Stimulated activated effector memory CD8-positive, alpha-beta T cell treated with anti-CD3 and anti-CD28 coated beads, Interleukin-12 subunit alpha, Interleukin-12 subunit beta, amount 100 ng/mL, for 72 hours (primary cell): ENCODE measurements at regions not wholly inside any gene's neighbourhood (a gene's known extent, or its start where the extent isn't known, plus 50 kb on each side); places are given as distances from the start of the nearest gene placed in this dataset.
"Not testable (repeated sequence)": the region's sequence is repeated elsewhere in the genome, so short reads cannot be mapped to it uniquely, and the experiment has no call there.

Source experiments
- ATAC-seq: fragments of 150-1000 bp; cut with Tn5 transposase; 2 replicates; pipeline ENCODE4 v1.10.0; 2021
- DNase-seq, 2 donors: peaks; one replicate each; pipeline ENCODE4 v3.0.0; 2021 to 2022; ENCODE audit warnings: low spot score in 2 of 2
- H3K27ac Mint-ChIP-seq: one replicate; pipeline ENCODE4 v1.8.0; 2022; ENCODE audit warnings: mild to moderate bottlenecking, mixed read lengths
- H3K36me3 Mint-ChIP-seq: one replicate; pipeline ENCODE4 v1.8.0; 2022; ENCODE audit warnings: mild to moderate bottlenecking, mixed read lengths
- H3K4me1 Mint-ChIP-seq: one replicate; pipeline ENCODE4 v1.8.0; 2022; ENCODE audit warnings: mixed read lengths
- H3K4me3 Mint-ChIP-seq: one replicate; pipeline ENCODE4 v1.8.0; 2022; ENCODE audit warnings: mild to moderate bottlenecking, mixed read lengths
- H3K9me3 Mint-ChIP-seq: one replicate; pipeline ENCODE4 v1.8.0; 2022; ENCODE audit warnings: mixed read lengths

- no peaks in the 10 kb centered on the region for H3K9me3 Mint-ChIP-seq
- H3K4me3 Mint-ChIP-seq, result no peak overlapping the region
- no peak overlapping the region for H3K27ac Mint-ChIP-seq
- ATAC-seq (no peak), DNase-seq (no peak)
- no peaks in the 10 kb centered on the region for H3K36me3 Mint-ChIP-seq
- peaks cover 10% of the 10 kb centered on the region for H3K4me1 Mint-ChIP-seq
Observed at GRCh38 chr4:10877076-10877475, 192.5 kb upstream of the CLNK start.

GRCh38 chr4:10875144-10875799 lies 190.7 kb upstream of the CLNK start:
- ATAC-seq (no peak), DNase-seq (no peak)
- H3K36me3 Mint-ChIP-seq, result no peaks in the 10 kb centered on the region
- no peaks in the 10 kb centered on the region for H3K9me3 Mint-ChIP-seq
- H3K27ac Mint-ChIP-seq, result no peak overlapping the region
- peaks cover 7% of the 10 kb centered on the region for H3K4me1 Mint-ChIP-seq
- no peak overlapping the region for H3K4me3 Mint-ChIP-seq

GRCh38 chr4:10873809-10874208 lies 189.2 kb upstream of the CLNK start:
- no peaks in the 10 kb centered on the region for H3K4me1 Mint-ChIP-seq
- ATAC-seq (no peak), DNase-seq (no peak)
- H3K4me3 Mint-ChIP-seq, result no peak overlapping the region
- H3K36me3 Mint-ChIP-seq, result no peaks in the 10 kb centered on the region
- H3K9me3 Mint-ChIP-seq, result no peaks in the 10 kb centered on the region
- no peak overlapping the region for H3K27ac Mint-ChIP-seq

GRCh38 chr4:10872833-10873517 lies 188.4 kb upstream of the CLNK start:
- Mint-ChIP-seq H3K4me1 (no peaks in the 10 kb centered on the region), H3K9me3 (no peaks in the 10 kb centered on the region), H3K36me3 (no peaks in the 10 kb centered on the region), H3K4me3 (no peak overlapping the region), H3K27ac (no peak overlapping the region)
- ATAC-seq, result no peak
- DNase-seq, result no peak

GRCh38 chr4:10866666-10867065 lies 182.1 kb upstream of the CLNK start:
- no peak overlapping the region for H3K27ac Mint-ChIP-seq
- H3K9me3 Mint-ChIP-seq, result no peaks in the 10 kb centered on the region
- ATAC-seq, result no peak
- H3K4me1 Mint-ChIP-seq, result no peaks in the 10 kb centered on the region
- H3K4me3 Mint-ChIP-seq, result no peak overlapping the region
- no peak for DNase-seq
- no peaks in the 10 kb centered on the region for H3K36me3 Mint-ChIP-seq

- Mint-ChIP-seq H3K36me3 (no peaks in the 10 kb centered on the region), H3K4me1 (no peaks in the 10 kb centered on the region), H3K9me3 (peaks cover 9% of the 10 kb centered on the region), H3K4me3 (no peak overlapping the region), H3K27ac (no peak overlapping the region)
- ATAC-seq (no peak), DNase-seq (no peak)
Observed at GRCh38 chr4:10861036-10861435, 176.5 kb upstream of the CLNK start.

- no peak overlapping the region for H3K4me3 Mint-ChIP-seq
- ATAC-seq, result no peak
- H3K36me3 Mint-ChIP-seq, result no peaks in the 10 kb centered on the region
- no peak for DNase-seq
- H3K27ac Mint-ChIP-seq, result no peak overlapping the region
- H3K4me1 Mint-ChIP-seq, result peaks cover 9% of the 10 kb centered on the region
- peaks cover 9% of the 10 kb centered on the region for H3K9me3 Mint-ChIP-seq
Observed at GRCh38 chr4:10856271-10856782, 171.8 kb upstream of the CLNK start.

- H3K27ac Mint-ChIP-seq, result no peak overlapping the region
- ATAC-seq (no peak), DNase-seq (no peak)
- peaks cover 7% of the 10 kb centered on the region for H3K9me3 Mint-ChIP-seq
- H3K4me1 Mint-ChIP-seq, result peaks cover 9% of the 10 kb centered on the region
- no peaks in the 10 kb centered on the region for H3K36me3 Mint-ChIP-seq
- H3K4me3 Mint-ChIP-seq, result no peak overlapping the region
Observed at GRCh38 chr4:10853196-10853595, 168.6 kb upstream of the CLNK start.

- no peaks in the 10 kb centered on the region for H3K9me3 Mint-ChIP-seq
- no peaks in the 10 kb centered on the region for H3K36me3 Mint-ChIP-seq
- no peak overlapping the region for H3K4me3 Mint-ChIP-seq
- H3K27ac Mint-ChIP-seq, result no peak overlapping the region
- ATAC-seq, result peak; percentile 84
- no peaks in the 10 kb centered on the region for H3K4me1 Mint-ChIP-seq
- DNase-seq, result no peak
Observed at GRCh38 chr4:10841697-10842096, 157.1 kb upstream of the CLNK start.

- no peak overlapping the region for H3K27ac Mint-ChIP-seq
- H3K9me3 Mint-ChIP-seq, result no peaks in the 10 kb centered on the region
- no peak overlapping the region for H3K4me3 Mint-ChIP-seq
- H3K36me3 Mint-ChIP-seq, result no peaks in the 10 kb centered on the region
- no peaks in the 10 kb centered on the region for H3K4me1 Mint-ChIP-seq
- DNase-seq (no peak), ATAC-seq (no peak)
Observed at GRCh38 chr4:10837151-10837550, 152.6 kb upstream of the CLNK start.

- no peaks in the 10 kb centered on the region for H3K36me3 Mint-ChIP-seq
- no peak overlapping the region for H3K4me3 Mint-ChIP-seq
- no peaks in the 10 kb centered on the region for H3K4me1 Mint-ChIP-seq
- no peak overlapping the region for H3K27ac Mint-ChIP-seq
- ATAC-seq, result no peak
- DNase-seq, result no peak
- no peaks in the 10 kb centered on the region for H3K9me3 Mint-ChIP-seq
Observed at GRCh38 chr4:10832806-10833628, 148.4 kb upstream of the CLNK start.

GRCh38 chr4:10831727-10832408 lies 147.3 kb upstream of the CLNK start:
- ATAC-seq (no peak), DNase-seq (no peak)
- Mint-ChIP-seq H3K4me3 (no peak overlapping the region), H3K4me1 (no peaks in the 10 kb centered on the region), H3K36me3 (no peaks in the 10 kb centered on the region), H3K27ac (no peak overlapping the region), H3K9me3 (no peaks in the 10 kb centered on the region)

- peak overlapping the region; percentile 61 for H3K27ac Mint-ChIP-seq
- not testable (repeated sequence) for H3K9me3 Mint-ChIP-seq, H3K36me3 Mint-ChIP-seq, H3K4me1 Mint-ChIP-seq, DNase-seq, ATAC-seq
- H3K4me3 Mint-ChIP-seq, result peak overlapping the region; percentile 68
Observed at GRCh38 chr4:10828918-10829538, 144.5 kb upstream of the CLNK start.

GRCh38 chr4:10821826-10822225 lies 137.3 kb upstream of the CLNK start:
- no peak overlapping the region for H3K27ac Mint-ChIP-seq
- H3K4me1 Mint-ChIP-seq, result no peaks in the 10 kb centered on the region
- DNase-seq (no peak), ATAC-seq (no peak)
- no peak overlapping the region for H3K4me3 Mint-ChIP-seq
- H3K36me3 Mint-ChIP-seq, result no peaks in the 10 kb centered on the region
- peaks cover 2% of the 10 kb centered on the region for H3K9me3 Mint-ChIP-seq

GRCh38 chr4:10816571-10816970 lies 132.0 kb upstream of the CLNK start:
- H3K9me3 Mint-ChIP-seq, result peaks cover 8% of the 10 kb centered on the region
- H3K4me1 Mint-ChIP-seq, result no peaks in the 10 kb centered on the region
- no peak for ATAC-seq
- DNase-seq, result no peak
- H3K36me3 Mint-ChIP-seq, result no peaks in the 10 kb centered on the region
- no peak overlapping the region for H3K4me3 Mint-ChIP-seq
- H3K27ac Mint-ChIP-seq, result no peak overlapping the region
